OCI-LY7 (cell line): ENCODE measurements at regions not wholly inside any gene's neighbourhood (a gene's known extent, or its start where the extent isn't known, plus 50 kb on each side); places are given as distances from the start of the nearest gene placed in this dataset.

Experiments
- BruUV-seq: library from RNA; stranded (reverse); fragments of 400-500 nt; replicated peaks from 2 replicates; lab custom pipeline; 2021; lab: Mats Ljungman, UMichigan
- CTCF ChIA-PET: fragments of 300-600 bp; sonication (Branson Sonifier 250); formaldehyde crosslinking; loops from one replicate; lab custom pipeline; 2022; ENCODE audit warnings: antibody characterized with exemption; ENCODE audit not compliant: unreplicated experiment; lab: Charles Lee
- POLR2A ChIA-PET: fragments of 300-600 bp; sonication (Branson Sonifier 250); formaldehyde crosslinking; loops from one replicate; lab custom pipeline; 2022; ENCODE audit warnings: antibody characterized with exemption; lab: Charles Lee
- DNase-seq: peaks from one replicate; pipeline ENCODE4 v3.0.0-alpha.2; 2015; ENCODE audit warnings: low spot score
- H2AFZ ChIP-seq: fragments of 200-600 bp; sonication (generic), shearing (Covaris generic); 2 replicates; pipeline ENCODE4 v1.6.1; 2014; ENCODE audit warnings: mild to moderate bottlenecking, antibody characterized with exemption, low read length, moderate library complexity
- H3K27ac ChIP-seq: fragments of 200-600 bp; sonication (generic); 2 replicates; pipeline ENCODE4 v1.5.1; 2014; ENCODE audit warnings: mixed run types, low read depth, mild to moderate bottlenecking, moderate library complexity, low read length, inconsistent platforms; ENCODE audit not compliant: poor library complexity, severe bottlenecking
- H3K36me3 ChIP-seq: fragments of 200-600 bp; sonication (generic); 2 replicates; pipeline ENCODE4 v1.6.1; 2014; ENCODE audit warnings: mild to moderate bottlenecking, antibody characterized with exemption, low read length, moderate library complexity, mixed read lengths; ENCODE audit not compliant: insufficient read depth
- H3K4me1 ChIP-seq: fragments of 200-600 bp; sonication (generic); 2 replicates; pipeline ENCODE4 v1.5.1; 2014; ENCODE audit warnings: mild to moderate bottlenecking, low read length; ENCODE audit not compliant: insufficient read depth, poor library complexity, severe bottlenecking
- H3K4me2 ChIP-seq: fragments of 200-600 bp; sonication (generic); 2 replicates; pipeline ENCODE4 v1.6.1; 2014; ENCODE audit warnings: mild to moderate bottlenecking, low read length
- H3K4me3 ChIP-seq: fragments of 200-600 bp; sonication (generic); 2 replicates; pipeline ENCODE4 v1.5.1; 2014; ENCODE audit warnings: mild to moderate bottlenecking, low read depth, low read length; ENCODE audit not compliant: poor library complexity, severe bottlenecking
- H3K79me2 ChIP-seq: fragments of 200-600 bp; sonication (generic); 2 replicates; pipeline ENCODE4 v1.6.1; 2016; ENCODE audit warnings: low read depth, mild to moderate bottlenecking, low read length, moderate library complexity, mixed read lengths; ENCODE audit not compliant: insufficient read depth
- H3K9me2 ChIP-seq: fragments of 200-600 bp; sonication (generic); 2 replicates; pipeline ENCODE4 v1.6.1; 2016; ENCODE audit warnings: mild to moderate bottlenecking, low read length, mixed read lengths; ENCODE audit not compliant: insufficient read depth
- H3K9me3 ChIP-seq: fragments of 200-600 bp; sonication (generic); 2 replicates; pipeline ENCODE4 v1.6.1; 2014; ENCODE audit warnings: mild to moderate bottlenecking, mixed run types, low read length, mixed read lengths
- H4K20me1 ChIP-seq: fragments of 200-600 bp; sonication (generic); 2 replicates; pipeline ENCODE4 v1.6.1; 2014; ENCODE audit warnings: mild to moderate bottlenecking, antibody characterized with exemption, low read length, moderate library complexity, mixed read lengths; ENCODE audit not compliant: insufficient read depth
- EZH2phosphoT487 ChIP-seq: fragments of 200-600 bp; sonication (generic); IDR thresholded peaks from 2 replicates; pipeline ENCODE4 v1.6.1; 2018; ENCODE audit warnings: low read depth, borderline replicate concordance, mild to moderate bottlenecking, mixed run types, antibody characterized with exemption, low read length, moderate library complexity, mixed read lengths
- intact Hi-C: fragments of 100-400 bp; cut with micrococcal nuclease; formaldehyde crosslinking; loops from one replicate; pipeline ENCODE4 v1.10.0; 2022; ENCODE audit not compliant: unreplicated experiment
- TF ChIP-seq, protein P1 (sequence below): fragments of 200-600 bp; sonication (generic); conservative IDR thresholded peaks from 2 replicates; pipeline ENCODE4 v1.5.1; 2014; ENCODE audit warnings: mild to moderate bottlenecking, antibody characterized with exemption, low read length, moderate library complexity, mixed read lengths

DNA sequence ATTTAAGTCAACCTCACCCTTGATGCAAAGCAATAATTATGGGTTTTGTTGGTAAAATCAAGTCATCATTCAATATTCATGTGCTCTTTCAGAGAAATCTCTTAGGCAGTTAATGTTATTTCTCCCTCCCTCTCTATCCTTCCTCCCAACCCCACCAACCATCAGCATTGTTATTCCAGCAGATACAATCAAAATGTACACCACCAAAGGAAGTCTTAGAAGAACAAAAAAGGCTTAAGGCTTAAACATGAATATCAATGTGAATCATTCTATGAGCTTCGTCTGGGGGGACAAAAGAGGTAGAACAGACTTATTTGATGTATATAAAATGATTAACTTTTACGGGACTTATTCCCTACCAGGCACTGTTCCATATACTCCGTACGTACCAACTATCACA lies 404.4 kb downstream of the ARHGEF28 start:
- intact Hi-C loops = no loop called here
- H3K79me2 ChIP-seq = no peaks in the 10 kb centered on the region
- H3K4me1 ChIP-seq = no peaks in the 10 kb centered on the region
- no peaks in the 10 kb centered on the region for H3K36me3 ChIP-seq
- no peak overlapping the region for H3K27ac ChIP-seq
- no peaks in the 10 kb centered on the region for H3K9me2 ChIP-seq
- no peak overlapping the region for H2AFZ ChIP-seq
- H3K4me2 ChIP-seq = no peak overlapping the region
- no peak for DNase-seq
- no peaks in the 10 kb centered on the region for H4K20me1 ChIP-seq
- H3K9me3 ChIP-seq = no peaks in the 10 kb centered on the region
- CTCF ChIA-PET = no interaction called here
- POLR2A ChIA-PET = interaction anchor here (0.7 kb wide), 1 partner anchor 735 kb away, joined by 3 read pairs; no protein-coding TSS in a partner anchor
- BruUV-seq = no TSS peak
- H3K4me3 ChIP-seq = no peak overlapping the region
- TF ChIP-seq EZH2phosphoT487 = no peak

DNA sequence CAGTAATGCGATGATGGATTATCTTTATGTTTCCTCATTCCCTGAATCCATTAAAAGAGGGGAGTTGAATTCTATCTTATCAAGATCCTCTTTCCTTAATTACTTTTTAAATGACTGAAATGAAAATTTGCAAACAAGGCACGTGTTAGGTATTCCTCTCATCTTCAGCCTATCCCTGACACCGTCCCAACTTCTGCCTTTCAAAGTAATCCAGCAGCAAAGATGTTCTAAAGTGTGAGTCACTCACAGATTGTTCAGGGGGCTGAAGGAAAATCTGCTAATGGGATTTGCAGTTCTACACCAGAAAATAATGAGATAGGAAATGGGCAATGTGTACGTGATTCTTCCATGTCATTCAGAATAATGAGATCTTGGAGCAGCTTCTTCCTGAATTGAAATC lies 403.0 kb downstream of the ARHGEF28 start:
- DNase-seq = no peak
- CTCF ChIA-PET = no interaction called here
- H3K27ac ChIP-seq = no peak overlapping the region
- no peaks in the 10 kb centered on the region for H3K9me3 ChIP-seq
- no peaks in the 10 kb centered on the region for H3K4me1 ChIP-seq
- H3K4me2 ChIP-seq = no peak overlapping the region
- no peaks in the 10 kb centered on the region for H4K20me1 ChIP-seq
- no peak for TF ChIP-seq EZH2phosphoT487
- TF ChIP-seq, protein P1, sequence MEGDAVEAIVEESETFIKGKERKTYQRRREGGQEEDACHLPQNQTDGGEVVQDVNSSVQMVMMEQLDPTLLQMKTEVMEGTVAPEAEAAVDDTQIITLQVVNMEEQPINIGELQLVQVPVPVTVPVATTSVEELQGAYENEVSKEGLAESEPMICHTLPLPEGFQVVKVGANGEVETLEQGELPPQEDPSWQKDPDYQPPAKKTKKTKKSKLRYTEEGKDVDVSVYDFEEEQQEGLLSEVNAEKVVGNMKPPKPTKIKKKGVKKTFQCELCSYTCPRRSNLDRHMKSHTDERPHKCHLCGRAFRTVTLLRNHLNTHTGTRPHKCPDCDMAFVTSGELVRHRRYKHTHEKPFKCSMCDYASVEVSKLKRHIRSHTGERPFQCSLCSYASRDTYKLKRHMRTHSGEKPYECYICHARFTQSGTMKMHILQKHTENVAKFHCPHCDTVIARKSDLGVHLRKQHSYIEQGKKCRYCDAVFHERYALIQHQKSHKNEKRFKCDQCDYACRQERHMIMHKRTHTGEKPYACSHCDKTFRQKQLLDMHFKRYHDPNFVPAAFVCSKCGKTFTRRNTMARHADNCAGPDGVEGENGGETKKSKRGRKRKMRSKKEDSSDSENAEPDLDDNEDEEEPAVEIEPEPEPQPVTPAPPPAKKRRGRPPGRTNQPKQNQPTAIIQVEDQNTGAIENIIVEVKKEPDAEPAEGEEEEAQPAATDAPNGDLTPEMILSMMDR = no peak
- H2AFZ ChIP-seq = no peak overlapping the region
- intact Hi-C loops = no loop called here
- no TSS peak for BruUV-seq
- POLR2A ChIA-PET = no interaction called here
- H3K9me2 ChIP-seq = no peaks in the 10 kb centered on the region
- no peak overlapping the region for H3K4me3 ChIP-seq
- no peaks in the 10 kb centered on the region for H3K79me2 ChIP-seq
- H3K36me3 ChIP-seq = no peaks in the 10 kb centered on the region

DNA sequence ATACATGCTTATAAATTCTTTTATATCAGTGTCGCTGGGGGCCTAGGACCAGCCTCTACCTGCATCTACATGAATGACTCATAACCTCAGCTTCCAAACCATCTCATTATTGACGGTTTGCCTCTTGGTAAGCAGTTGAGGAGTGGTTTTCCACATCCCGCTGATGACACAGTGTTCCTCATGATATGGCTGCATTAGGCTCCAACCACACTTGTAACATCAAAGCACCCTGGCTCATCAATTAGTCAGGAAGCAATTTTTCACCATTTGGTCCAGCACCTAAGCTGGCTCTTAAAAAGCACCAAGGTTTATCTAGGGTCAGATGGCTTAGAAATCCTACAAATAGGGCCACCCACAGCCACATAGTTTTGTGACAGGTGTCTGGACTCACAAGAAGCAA lies 402.4 kb downstream of the ARHGEF28 start:
- Histone ChIP-seq H3K9me3 (no peaks in the 10 kb centered on the region), H4K20me1 (no peaks in the 10 kb centered on the region), H3K4me1 (no peaks in the 10 kb centered on the region), H3K4me3 (no peak overlapping the region), H3K27ac (no peak overlapping the region), H3K9me2 (no peaks in the 10 kb centered on the region), H3K4me2 (no peak overlapping the region), H3K79me2 (no peaks in the 10 kb centered on the region), H2AFZ (no peak overlapping the region), H3K36me3 (no peaks in the 10 kb centered on the region)
- no TSS peak for BruUV-seq
- DNase-seq = no peak
- POLR2A ChIA-PET = no interaction called here
- CTCF ChIA-PET = no interaction called here
- TF ChIP-seq, protein P1 = no peak
- TF ChIP-seq EZH2phosphoT487 = no peak
- intact Hi-C loops = no loop called here
